K562 (cell line): ENCODE measurements at regions not wholly inside any gene's neighbourhood (a gene's known extent, or its start where the extent isn't known, plus 50 kb on each side); places are given as distances from the start of the nearest gene placed in this dataset.

Experiments used
- ATAC-seq: fragments of 200-7000 bp; cut with Tn5 transposase; 3 replicates; pipeline ENCODE4 v1.9.1; 2020; ENCODE audit warnings: moderate library complexity
- BruUV-seq: library from RNA; stranded (reverse); fragments of 400-500 nt; replicated peaks from 2 replicates; lab custom pipeline; 2021; lab: Mats Ljungman, UMichigan
- CTCF ChIA-PET: fragments of 300-600 bp; formaldehyde crosslinking; extraction: SDS; loops from one replicate; lab custom pipeline; 2021; ENCODE audit warnings: low intra/inter-chr PET ratio; lab: Yijun Ruan, JAX
- POLR2A ChIA-PET: fragments of 300-600, 350-650 bp; sonication (Branson Sonifier 250); formaldehyde crosslinking; extraction: SDS; loops from one replicate; lab custom pipeline; 2021; ENCODE audit warnings: antibody characterized with exemption, inconsistent platforms; lab: Yijun Ruan, JAX
- DNase-seq, 4 experiments: peaks; one replicate each; pipeline versions ENCODE4 v3.0.0 to v3.0.0-alpha.2; 2011 to 2018; ENCODE audit warnings: low spot score in 3 of 4, mixed read lengths in 3 of 4; ENCODE audit errors: extremely low read depth in 1 of 4
- FAIRE-seq: peaks from 2 replicates; lab custom pipeline; 2011; peaks lifted over from hg19 to GRCh38; lab: Jason Lieb, UNC
- H2AFZ ChIP-seq: 2 replicates; pipeline ENCODE4 v1.6.0; 2011; ENCODE audit warnings: low read depth, low read length, control low read depth, inconsistent platforms
- H3K27ac ChIP-seq: fragments of 200-600 bp; 3 replicates; pipeline ENCODE4 v1.8.0; 2011; ENCODE audit warnings: low read depth, mild to moderate bottlenecking, control low read depth, inconsistent platforms, low read length, moderate library complexity, mixed read lengths; ENCODE audit errors: extremely low read depth
- H3K27me3 ChIP-seq, 2 experiments: fragments of 300-600 bp in 1 of 2; 2 replicates in 1 of 2; 3 replicates in 1 of 2; pipeline versions ENCODE4 v1.6.0 to v1.8.0; 2011; ENCODE audit warnings: inconsistent platforms in 2 of 2, low read length in 2 of 2, mild to moderate bottlenecking in 1 of 2, mixed read lengths in 1 of 2, moderate library complexity in 1 of 2; ENCODE audit not compliant: control insufficient read depth in 2 of 2, insufficient read depth in 2 of 2
- H3K36me3 ChIP-seq: fragments of 300-600 bp; 3 replicates; pipeline ENCODE4 v1.8.0; 2011; ENCODE audit warnings: mild to moderate bottlenecking, low read length, inconsistent platforms; ENCODE audit not compliant: control insufficient read depth, insufficient read depth
- H3K4me1 ChIP-seq, 2 experiments: fragments of 200-600 bp in 1 of 2; replicated peaks in 1 of 2; 2 replicates in 1 of 2; 3 replicates in 1 of 2; pipeline versions ENCODE4 v1.5.1 to v1.8.0; 2011; ENCODE audit warnings: inconsistent platforms in 2 of 2, low read length in 2 of 2, mild to moderate bottlenecking in 1 of 2, mixed read lengths in 1 of 2, moderate library complexity in 1 of 2; ENCODE audit not compliant: control insufficient read depth in 2 of 2, insufficient read depth in 2 of 2
- H3K4me2 ChIP-seq: 2 replicates; pipeline ENCODE4 v1.6.1; 2011; ENCODE audit warnings: low read length, control low read depth, inconsistent platforms, mixed read lengths; ENCODE audit not compliant: insufficient read depth
- H3K4me3 ChIP-seq: fragments of 200-600 bp; sonication (generic), shearing (Covaris generic); 2 replicates; pipeline ENCODE4 v1.5.1; 2016; ENCODE audit warnings: control low read depth, inconsistent platforms
- H3K79me2 ChIP-seq: fragments of 200-600 bp; 3 replicates; pipeline ENCODE4 v1.8.0; 2011; ENCODE audit warnings: low read length, inconsistent platforms; ENCODE audit not compliant: control insufficient read depth, insufficient read depth
- H3K9ac ChIP-seq, 2 experiments: 2 replicates each; pipeline versions ENCODE4 v1.6.0 to v1.6.1; 2011; ENCODE audit warnings: low read depth in 2 of 2, low read length in 2 of 2, control low read depth in 1 of 2, inconsistent platforms in 1 of 2, mild to moderate bottlenecking in 1 of 2, mixed read lengths in 1 of 2; ENCODE audit not compliant: insufficient read depth in 1 of 2
- H3K9me1 ChIP-seq: one replicate; pipeline ENCODE4 v1.6.0; 2011; ENCODE audit warnings: inconsistent platforms, mild to moderate bottlenecking, low read length, moderate library complexity; ENCODE audit not compliant: control insufficient read depth, insufficient read depth
- H3K9me3 ChIP-seq: replicated peaks from 2 replicates; pipeline ENCODE4 v1.5.1; 2011; ENCODE audit warnings: low read depth, low read length, inconsistent platforms; ENCODE audit not compliant: control insufficient read depth, insufficient read depth
- H4K20me1 ChIP-seq: replicated peaks from 2 replicates; pipeline ENCODE4 v1.6.1; 2011; ENCODE audit warnings: low read length, inconsistent platforms, mixed read lengths; ENCODE audit not compliant: control insufficient read depth, insufficient read depth
- DIDO1 ChIP-seq: fragments of 450-650 bp; IDR thresholded peaks from 2 replicates; pipeline ENCODE4 v1.6.1; 2016; ENCODE audit warnings: low read depth, missing biosample characterization, missing genetic modification characterization
- ETV1 ChIP-seq: fragments of 450-650 bp; conservative IDR thresholded peaks from 2 replicates; pipeline ENCODE4 v1.6.1; 2016; ENCODE audit warnings: missing genetic modification characterization, control low read depth, low read depth, missing compliant biosample characterization
- GABPA ChIP-seq: fragments of 200-800 bp; sonication (Bioruptor generic); conservative IDR thresholded peaks from 2 replicates; pipeline ENCODE4 v1.6.1; 2016; ENCODE audit warnings: low read depth, missing genetic modification characterization, missing compliant biosample characterization
- PBX2 ChIP-seq, 2 experiments: IDR thresholded peaks in 1 of 2; conservative IDR thresholded peaks in 1 of 2; 2 replicates each; pipeline ENCODE4 v1.6.1; 2016; ENCODE audit warnings: low read depth in 2 of 2, mild to moderate bottlenecking in 1 of 2, missing compliant biosample characterization in 1 of 2, missing genetic modification characterization in 1 of 2, moderate library complexity in 1 of 2
- THAP12 ChIP-seq: fragments of 250-450 bp; sonication (Bioruptor Pico); IDR thresholded peaks from 2 replicates; pipeline ENCODE4 v1.9.0; 2021; ENCODE audit warnings: mild to moderate bottlenecking, inconsistent platforms
- ZBTB43 ChIP-seq: sonication (generic); formaldehyde crosslinking; IDR thresholded peaks from 2 replicates; pipeline ENCODE4 v1.8.0; 2023; ENCODE audit warnings: mild to moderate bottlenecking, missing genetic modification reagents
- ZNF551 ChIP-seq: fragments of 250-450 bp; sonication (Bioruptor Pico); IDR thresholded peaks from 2 replicates; pipeline ENCODE4 v1.5.0; 2021; ENCODE audit warnings: mild to moderate bottlenecking, moderate library complexity
- ZNF695 ChIP-seq: fragments of 450-650 bp; formaldehyde crosslinking; IDR thresholded peaks from 2 replicates; pipeline ENCODE4 v1.4.0; 2020; ENCODE audit warnings: mild to moderate bottlenecking, moderate library complexity
- WGBS: fragments of 100-300 bp; shearing (Covaris generic); methylation state at CpG from one replicate; pipeline ENCODE4 v1.1.6; 2016; ENCODE audit warnings: low coverage, mixed read lengths; ENCODE audit not compliant: insufficient coverage; ENCODE audit errors: missing lambda C conversion rate; 5-methylcytosine and 5-hydroxymethylcytosine counted together
- in situ Hi-C: fragments of 300-500 bp; cut with MboI; formaldehyde crosslinking; loops from 4 replicates; pipeline ENCODE4 v1.15.0; 2018; ENCODE audit warnings: inconsistent platforms, mixed read lengths
- intact Hi-C: fragments of 100-400 bp; cut with micrococcal nuclease; formaldehyde crosslinking; loops from 2 replicates; pipeline ENCODE4 v1.14.2; 2022
- TF ChIP-seq, protein P1 (sequence below): conservative IDR thresholded peaks from 2 replicates; pipeline ENCODE4 v1.6.1; 2011; ENCODE audit warnings: low read depth, mild to moderate bottlenecking, low read length; ENCODE audit not compliant: control insufficient read depth
- TF ChIP-seq, protein P2 (sequence below): sonication (generic); formaldehyde crosslinking; IDR thresholded peaks from 2 replicates; pipeline ENCODE4 v1.8.0; 2022; ENCODE audit warnings: missing genetic modification reagents, mild to moderate bottlenecking, borderline replicate concordance

DNA sequence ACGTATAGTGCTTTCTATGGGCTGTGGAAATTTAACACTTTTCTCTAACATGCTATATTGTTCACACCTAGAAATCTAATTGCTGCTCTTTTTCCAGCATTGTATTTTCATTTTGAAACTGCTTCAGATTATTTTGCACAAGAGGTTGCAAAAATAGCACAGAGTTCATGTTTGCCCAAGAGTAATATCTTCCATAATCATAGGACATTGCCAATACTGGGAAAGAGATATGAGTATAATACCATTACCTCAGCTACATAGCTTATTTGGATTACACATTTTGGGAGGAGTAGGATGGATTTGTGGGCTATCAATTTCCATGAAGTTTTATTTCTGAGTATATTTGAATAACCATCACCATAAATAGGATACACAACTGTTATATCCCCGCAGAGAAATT is 717.1 kb downstream of the CDH9 start:
- FAIRE-seq = no peak
- no peaks in the 10 kb centered on the region for H3K79me2 ChIP-seq
- intact Hi-C loops = no loop called here
- 3% methylated on average over 2 of the region's 2 CpGs for WGBS
- no peak overlapping the region for H3K4me3 ChIP-seq
- no peak for ATAC-seq
- no peaks in the 10 kb centered on the region for H3K4me1 ChIP-seq
- no peaks in the 10 kb centered on the region for H4K20me1 ChIP-seq
- H3K4me2 ChIP-seq = no peak overlapping the region
- CTCF ChIA-PET = no interaction called here
- POLR2A ChIA-PET = no interaction called here
- H3K27ac ChIP-seq = no peak overlapping the region
- no peaks in the 10 kb centered on the region; the same call in 1 of the 2 replicates for H3K9me3 ChIP-seq
- no peak overlapping the region for H2AFZ ChIP-seq
- H3K27me3 ChIP-seq = no peaks in the 10 kb centered on the region
- no peaks in the 10 kb centered on the region for H3K9me1 ChIP-seq
- no peak for TF ChIP-seq PBX2 (CRISPR knock-in tag; IDR thresholded peaks at IDR 0.05; ENCODE audit: low read depth)
- TF ChIP-seq PBX2 (tag; conservative IDR thresholded peaks at IDR 0.05; ENCODE audit: low read depth) = no peak
- TF ChIP-seq ZBTB43 (CRISPR knock-in tag) = no peak
- TF ChIP-seq, protein P1, sequence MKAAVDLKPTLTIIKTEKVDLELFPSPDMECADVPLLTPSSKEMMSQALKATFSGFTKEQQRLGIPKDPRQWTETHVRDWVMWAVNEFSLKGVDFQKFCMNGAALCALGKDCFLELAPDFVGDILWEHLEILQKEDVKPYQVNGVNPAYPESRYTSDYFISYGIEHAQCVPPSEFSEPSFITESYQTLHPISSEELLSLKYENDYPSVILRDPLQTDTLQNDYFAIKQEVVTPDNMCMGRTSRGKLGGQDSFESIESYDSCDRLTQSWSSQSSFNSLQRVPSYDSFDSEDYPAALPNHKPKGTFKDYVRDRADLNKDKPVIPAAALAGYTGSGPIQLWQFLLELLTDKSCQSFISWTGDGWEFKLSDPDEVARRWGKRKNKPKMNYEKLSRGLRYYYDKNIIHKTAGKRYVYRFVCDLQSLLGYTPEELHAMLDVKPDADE = no peak
- TF ChIP-seq, protein P2, sequence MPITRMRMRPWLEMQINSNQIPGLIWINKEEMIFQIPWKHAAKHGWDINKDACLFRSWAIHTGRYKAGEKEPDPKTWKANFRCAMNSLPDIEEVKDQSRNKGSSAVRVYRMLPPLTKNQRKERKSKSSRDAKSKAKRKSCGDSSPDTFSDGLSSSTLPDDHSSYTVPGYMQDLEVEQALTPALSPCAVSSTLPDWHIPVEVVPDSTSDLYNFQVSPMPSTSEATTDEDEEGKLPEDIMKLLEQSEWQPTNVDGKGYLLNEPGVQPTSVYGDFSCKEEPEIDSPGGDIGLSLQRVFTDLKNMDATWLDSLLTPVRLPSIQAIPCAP = no peak
- no peak for TF ChIP-seq ETV1 (tag)
- TF ChIP-seq ZNF695 (CRISPR knock-in tag) = no peak
- TF ChIP-seq GABPA (tag) = no peak
- TF ChIP-seq THAP12 (CRISPR knock-in tag) = no peak
- TF ChIP-seq ZNF551 (CRISPR knock-in tag) = no peak
- TF ChIP-seq DIDO1 (tag) = no peak
- TF ChIP-seq, all 486 proteins: peak for 0
- no peaks in the 10 kb centered on the region for H3K36me3 ChIP-seq
- H3K9ac ChIP-seq = no peak overlapping the region
- in situ Hi-C loops = no loop called here
- no TSS peak for BruUV-seq
- DNase-seq = no peak
